GM19452 (cell line): ENCODE measurements at regions not wholly inside any gene's neighbourhood (a gene's known extent, or its start where the extent isn't known, plus 50 kb on each side); places are given as distances from the start of the nearest gene placed in this dataset.

Experiments used
- ATAC-seq: cut with Tn5 transposase; IDR thresholded peaks from one replicate; pipeline ENCODE4 v1.9.1; 2021; ENCODE audit not compliant: unreplicated experiment

GRCh38 chr14:101379842-101380241 is 181.5 kb upstream of the DIO3 start:
- ATAC-seq = no peak

- no peak for ATAC-seq
Observed at GRCh38 chr14:101380512-101380911, 180.8 kb upstream of the DIO3 start.

GRCh38 chr14:101380940-101381339 is 180.4 kb upstream of the DIO3 start:
- no peak for ATAC-seq

- no peak for ATAC-seq
Observed at GRCh38 chr14:101383737-101384338, 177.5 kb upstream of the DIO3 start.

- ATAC-seq = no peak
Observed at GRCh38 chr14:101394374-101394773, 166.9 kb upstream of the DIO3 start.

- no peak for ATAC-seq
Observed at GRCh38 chr14:101395779-101396178, 165.5 kb upstream of the DIO3 start.

GRCh38 chr14:101397206-101397605 is 164.1 kb upstream of the DIO3 start:
- ATAC-seq = no peak

- no peak for ATAC-seq
Observed at GRCh38 chr14:101398011-101398410, 163.3 kb upstream of the DIO3 start.

GRCh38 chr14:101399737-101400517 is 161.4 kb upstream of the DIO3 start:
- no peak for ATAC-seq

- ATAC-seq = no peak
Observed at GRCh38 chr14:101400830-101401229, 160.5 kb upstream of the DIO3 start.

- ATAC-seq = no peak
Observed at GRCh38 chr14:101402936-101403660, 158.2 kb upstream of the DIO3 start.

- ATAC-seq = no peak
Observed at GRCh38 chr14:101404426-101405170, 156.7 kb upstream of the DIO3 start.

- no peak for ATAC-seq
Observed at GRCh38 chr14:101405171-101405883, 156.0 kb upstream of the DIO3 start.

- ATAC-seq = no peak
Observed at GRCh38 chr14:101406921-101407320, 154.4 kb upstream of the DIO3 start.

- ATAC-seq = no peak
Observed at GRCh38 chr14:101407328-101407727, 154.0 kb upstream of the DIO3 start.

GRCh38 chr14:101408077-101408831 is 153.0 kb upstream of the DIO3 start:
- no peak for ATAC-seq

- no peak for ATAC-seq
Observed at GRCh38 chr14:101409006-101409543, 152.2 kb upstream of the DIO3 start.

- no peak for ATAC-seq
Observed at GRCh38 chr14:101410126-101410525, 151.2 kb upstream of the DIO3 start.

GRCh38 chr14:101411151-101411550 is 150.1 kb upstream of the DIO3 start:
- no peak for ATAC-seq

GRCh38 chr14:101411779-101412178 is 149.5 kb upstream of the DIO3 start:
- ATAC-seq = no peak
